HepG2 (cell line): ENCODE measurements at regions not wholly inside any gene's neighbourhood (a gene's known extent, or its start where the extent isn't known, plus 50 kb on each side); places are given as distances from the start of the nearest gene placed in this dataset.

Experiments used
- ATAC-seq: fragments of 200-7000 bp; cut with Tn5 transposase; 3 replicates; pipeline ENCODE4 v1.9.1; 2020; ENCODE audit warnings: mild to moderate bottlenecking, moderate library complexity
- BruUV-seq: library from RNA; stranded (reverse); fragments of 400-500 nt; replicated peaks from 2 replicates; lab custom pipeline; 2021; lab: Mats Ljungman, UMichigan
- CTCF ChIA-PET: fragments of 300-600 bp; formaldehyde crosslinking; extraction: SDS; loops from one replicate; lab custom pipeline; 2021; ENCODE audit warnings: low total read pairs, inconsistent platforms, low intra/inter-chr PET ratio; lab: Yijun Ruan, JAX
- POLR2A ChIA-PET: fragments of 350-600 bp; sonication (Branson Sonifier 250); formaldehyde crosslinking; loops from one replicate; lab custom pipeline; 2020; ENCODE audit warnings: antibody characterized with exemption, inconsistent platforms; lab: Yijun Ruan, JAX
- DNase-seq: peaks from one replicate; pipeline ENCODE4 v3.0.0-alpha.2; 2015; ENCODE audit warnings: low spot score
- FAIRE-seq: peaks from 3 replicates; lab custom pipeline; 2011; peaks lifted over from hg19 to GRCh38; lab: Jason Lieb, UNC
- H2AFZ ChIP-seq: one replicate; pipeline ENCODE4 v1.6.1; 2011; ENCODE audit warnings: low read length, inconsistent platforms
- H3K27ac ChIP-seq: fragments of 300-600 bp; 3 replicates; pipeline ENCODE4 v1.8.0; 2011; ENCODE audit warnings: mixed run types, mild to moderate bottlenecking, mixed read lengths, low read length, inconsistent platforms; ENCODE audit not compliant: insufficient read depth; ENCODE audit errors: extremely low read length
- H3K27me3 ChIP-seq, 2 experiments: fragments of 200-600 bp in 1 of 2; 2 replicates in 1 of 2; 3 replicates in 1 of 2; pipeline versions ENCODE4 v1.6.0 to v1.8.0; 2011; ENCODE audit warnings: low read length in 2 of 2, mild to moderate bottlenecking in 2 of 2, moderate library complexity in 2 of 2, inconsistent platforms in 1 of 2; ENCODE audit not compliant: insufficient read depth in 2 of 2, control insufficient read depth in 1 of 2
- H3K36me3 ChIP-seq, 2 experiments: fragments of 200-600 bp in 1 of 2; replicated peaks in 1 of 2; 2 replicates in 1 of 2; 3 replicates in 1 of 2; pipeline versions ENCODE4 v1.5.1 to v1.8.0; 2011; ENCODE audit warnings: low read length in 2 of 2, inconsistent platforms in 1 of 2; ENCODE audit not compliant: insufficient read depth in 2 of 2, control insufficient read depth in 1 of 2
- H3K4me1 ChIP-seq: 2 replicates; pipeline ENCODE4 v1.5.1; 2012; ENCODE audit warnings: low read length, inconsistent platforms; ENCODE audit not compliant: insufficient read depth
- H3K4me2 ChIP-seq: 2 replicates; pipeline ENCODE4 v1.6.0; 2011; ENCODE audit warnings: low read depth, low read length, inconsistent platforms
- H3K4me3 ChIP-seq, 3 experiments: fragments of 200-600 bp in 1 of 3; sonication (generic), shearing (Covaris generic) in 1 of 3; replicated peaks in 1 of 3; 2 replicates each; pipeline ENCODE4 v1.5.1; 2011 to 2016; ENCODE audit warnings: low read length in 3 of 3, inconsistent platforms in 2 of 3, low read depth in 2 of 3, mild to moderate bottlenecking in 2 of 3, control low read depth in 1 of 3, mixed read lengths in 1 of 3; ENCODE audit not compliant: insufficient read depth in 1 of 3
- H3K79me2 ChIP-seq: one replicate; pipeline ENCODE4 v1.6.1; 2011; ENCODE audit warnings: low read length, inconsistent platforms; ENCODE audit not compliant: insufficient read depth
- H3K9ac ChIP-seq: 2 replicates; pipeline ENCODE4 v1.6.0; 2011; ENCODE audit warnings: mild to moderate bottlenecking, low read depth, low read length, inconsistent platforms; ENCODE audit not compliant: insufficient read depth
- H3K9me3 ChIP-seq: 2 replicates; pipeline ENCODE4 v1.5.1; 2012; ENCODE audit warnings: mild to moderate bottlenecking, low read length
- H4K20me1 ChIP-seq: 2 replicates; pipeline ENCODE4 v1.6.0; 2011; ENCODE audit warnings: inconsistent platforms, mild to moderate bottlenecking, low read length, moderate library complexity; ENCODE audit not compliant: insufficient read depth
- CEBPB ChIP-seq: IDR thresholded peaks from 2 replicates; pipeline ENCODE4 v1.6.1; 2011; ENCODE audit warnings: low read depth, low read length, improper control_type of control experiment, borderline replicate concordance
- FOXK1 ChIP-seq: sonication (generic); formaldehyde crosslinking; IDR thresholded peaks from 2 replicates; pipeline ENCODE4 v1.4.0; 2020; ENCODE audit warnings: low read depth, missing genetic modification reagents, borderline replicate concordance
- NONO ChIP-seq, 2 experiments: fragments of 450-650 bp in 1 of 2; sonication (generic) in 1 of 2; formaldehyde crosslinking in 1 of 2; IDR thresholded peaks in 1 of 2; conservative IDR thresholded peaks in 1 of 2; 2 replicates each; pipeline versions ENCODE4 v1.6.1 to v1.8.0; 2017 to 2022; ENCODE audit warnings: mild to moderate bottlenecking in 1 of 2, missing genetic modification reagents in 1 of 2, moderate library complexity in 1 of 2
- ONECUT2 ChIP-seq: sonication (generic); formaldehyde crosslinking; IDR thresholded peaks from 2 replicates; pipeline ENCODE4 v1.4.0; 2020; ENCODE audit warnings: missing genetic modification reagents
- POLR2G ChIP-seq: fragments of 200-400 bp; formaldehyde crosslinking; IDR thresholded peaks from 2 replicates; pipeline ENCODE4 v1.6.1; 2018; ENCODE audit warnings: mild to moderate bottlenecking, low read depth, low read length, moderate library complexity
- RORA ChIP-seq: sonication (generic); formaldehyde crosslinking; IDR thresholded peaks from 2 replicates; pipeline ENCODE4 v1.5.0; 2020; ENCODE audit warnings: mild to moderate bottlenecking, missing genetic modification reagents, moderate library complexity
- TSC22D2 ChIP-seq: sonication (generic); formaldehyde crosslinking; IDR thresholded peaks from 2 replicates; pipeline ENCODE4 v1.5.1; 2020; ENCODE audit warnings: missing genetic modification reagents, mild to moderate bottlenecking, borderline replicate concordance
- ZBTB20 ChIP-seq: sonication (generic); formaldehyde crosslinking; IDR thresholded peaks from 2 replicates; pipeline ENCODE4 v1.8.1; 2023; ENCODE audit warnings: missing genetic modification reagents, low read depth, mild to moderate bottlenecking, borderline replicate concordance
- WGBS: methylation state at CpG from one replicate; pipeline ENCODE4 v1.1.6; 2017; ENCODE audit warnings: low lambda C conversion rate; 5-methylcytosine and 5-hydroxymethylcytosine counted together
- in situ Hi-C: cut with HindIII; loops from 2 replicates; pipeline ENCODE4 v1.10.0; 2017; ENCODE audit warnings: low pct_unique_long_range_greater_than_20kb; ENCODE audit not compliant: extremely low pct_ligation_motif_present
- intact Hi-C: fragments of 100-400 bp; cut with micrococcal nuclease; formaldehyde crosslinking; loops from one replicate; pipeline ENCODE4 v1.10.0; 2022; ENCODE audit not compliant: unreplicated experiment
- TF ChIP-seq, protein P1 (sequence below), 2 experiments: sonication (generic) in 1 of 2; formaldehyde crosslinking in 1 of 2; IDR thresholded peaks; 2 replicates each; pipeline versions ENCODE4 v1.4.0 to v1.6.1; 2018 to 2020; ENCODE audit warnings: missing genetic modification reagents in 2 of 2, borderline replicate concordance in 1 of 2, low read depth in 1 of 2, mild to moderate bottlenecking in 1 of 2, missing biosample characterization in 1 of 2
- TF ChIP-seq, protein P2 (sequence below): sonication (generic); formaldehyde crosslinking; IDR thresholded peaks from 2 replicates; pipeline ENCODE4 v1.8.0; 2022; ENCODE audit warnings: mild to moderate bottlenecking, missing genetic modification reagents; ENCODE audit not compliant: insufficient replicate concordance
- TF ChIP-seq, protein P3 (sequence below): sonication (generic); formaldehyde crosslinking; conservative IDR thresholded peaks from 2 replicates; pipeline ENCODE4 v1.8.0; 2022; ENCODE audit warnings: mild to moderate bottlenecking, moderate library complexity, missing genetic modification reagents
- TF ChIP-seq, protein P4 (sequence below): sonication (generic); formaldehyde crosslinking; IDR thresholded peaks from 2 replicates; pipeline ENCODE4 v1.4.0; 2020; ENCODE audit warnings: missing genetic modification reagents, borderline replicate concordance

DNA sequence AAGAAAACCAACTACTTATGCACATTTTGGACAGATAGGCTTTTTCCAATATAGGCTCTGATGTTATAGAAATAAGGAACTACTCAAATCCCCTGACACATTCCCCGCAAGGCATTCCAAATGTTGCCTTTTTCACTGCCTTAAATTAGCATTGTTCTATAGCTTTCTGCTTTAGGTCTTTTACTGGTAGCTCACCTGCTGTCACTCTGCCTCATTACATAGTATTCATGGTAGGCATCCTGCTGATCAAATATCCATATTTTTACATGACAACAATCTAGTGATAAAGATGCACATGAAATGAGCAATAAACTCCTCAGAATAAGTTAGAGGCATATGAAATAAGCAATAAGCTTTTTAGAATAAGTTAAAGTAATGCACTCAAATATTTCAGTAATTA lies 542.7 kb downstream of the FAM133A start (continued):
- TF ChIP-seq, protein P1, sequence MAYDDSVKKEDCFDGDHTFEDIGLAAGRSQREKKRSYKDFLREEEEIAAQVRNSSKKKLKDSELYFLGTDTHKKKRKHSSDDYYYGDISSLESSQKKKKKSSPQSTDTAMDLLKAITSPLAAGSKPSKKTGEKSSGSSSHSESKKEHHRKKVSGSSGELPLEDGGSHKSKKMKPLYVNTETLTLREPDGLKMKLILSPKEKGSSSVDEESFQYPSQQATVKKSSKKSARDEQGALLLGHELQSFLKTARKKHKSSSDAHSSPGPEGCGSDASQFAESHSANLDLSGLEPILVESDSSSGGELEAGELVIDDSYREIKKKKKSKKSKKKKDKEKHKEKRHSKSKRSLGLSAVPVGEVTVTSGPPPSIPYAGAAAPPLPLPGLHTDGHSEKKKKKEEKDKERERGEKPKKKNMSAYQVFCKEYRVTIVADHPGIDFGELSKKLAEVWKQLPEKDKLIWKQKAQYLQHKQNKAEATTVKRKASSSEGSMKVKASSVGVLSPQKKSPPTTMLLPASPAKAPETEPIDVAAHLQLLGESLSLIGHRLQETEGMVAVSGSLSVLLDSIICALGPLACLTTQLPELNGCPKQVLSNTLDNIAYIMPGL (CRISPR knock-in tag; IDR thresholded peaks at IDR 0.05; ENCODE audit: borderline replicate concordance in 1 of 2, low read depth in 1 of 2), result no peak

DNA sequence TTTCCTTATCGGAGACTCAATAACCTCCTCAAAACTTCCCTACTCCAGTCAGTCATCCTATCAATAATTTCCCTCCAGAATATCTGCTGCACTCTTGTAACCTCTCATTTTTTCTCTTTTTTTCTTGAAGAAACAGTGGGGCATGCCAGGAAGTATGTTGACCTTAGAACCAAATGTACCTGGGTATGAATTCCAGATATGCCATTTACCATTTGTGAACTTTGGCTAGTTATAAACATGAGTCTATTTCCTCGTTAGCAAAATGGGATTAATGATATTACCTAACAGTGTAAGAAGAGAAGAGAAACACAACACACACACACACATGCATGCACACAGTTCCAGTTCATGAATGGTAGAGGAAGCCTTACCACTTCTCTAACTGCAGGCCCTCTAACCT lies 578.2 kb downstream of the FAM133A start:
- no peaks in the 10 kb centered on the region for H3K9me3 ChIP-seq
- H3K4me3 ChIP-seq, result no peak overlapping the region
- no peak overlapping the region for H2AFZ ChIP-seq
- FAIRE-seq (no peak), ATAC-seq (no peak), DNase-seq (no peak)
- no peaks in the 10 kb centered on the region for H3K36me3 ChIP-seq
- H3K4me2 ChIP-seq, result no peak overlapping the region
- no peaks in the 10 kb centered on the region for H3K4me1 ChIP-seq
- 0% methylated on average over 2 of the region's 2 CpGs for WGBS
- H3K27me3 ChIP-seq, result no peaks in the 10 kb centered on the region
- in situ Hi-C loops, result no loop called here
- H3K79me2 ChIP-seq, result no peaks in the 10 kb centered on the region
- intact Hi-C loops, result no loop called here
- no peaks in the 10 kb centered on the region for H4K20me1 ChIP-seq
- H3K9ac ChIP-seq, result no peak overlapping the region
- CTCF ChIA-PET, result no interaction called here
- H3K27ac ChIP-seq, result no peak overlapping the region
- POLR2A ChIA-PET, result no interaction called here
- no TSS peak for BruUV-seq
- no peak for TF ChIP-seq ZBTB20 (CRISPR knock-in tag)
- no peak for TF ChIP-seq FOXK1 (CRISPR knock-in tag)
- TF ChIP-seq, protein P2, sequence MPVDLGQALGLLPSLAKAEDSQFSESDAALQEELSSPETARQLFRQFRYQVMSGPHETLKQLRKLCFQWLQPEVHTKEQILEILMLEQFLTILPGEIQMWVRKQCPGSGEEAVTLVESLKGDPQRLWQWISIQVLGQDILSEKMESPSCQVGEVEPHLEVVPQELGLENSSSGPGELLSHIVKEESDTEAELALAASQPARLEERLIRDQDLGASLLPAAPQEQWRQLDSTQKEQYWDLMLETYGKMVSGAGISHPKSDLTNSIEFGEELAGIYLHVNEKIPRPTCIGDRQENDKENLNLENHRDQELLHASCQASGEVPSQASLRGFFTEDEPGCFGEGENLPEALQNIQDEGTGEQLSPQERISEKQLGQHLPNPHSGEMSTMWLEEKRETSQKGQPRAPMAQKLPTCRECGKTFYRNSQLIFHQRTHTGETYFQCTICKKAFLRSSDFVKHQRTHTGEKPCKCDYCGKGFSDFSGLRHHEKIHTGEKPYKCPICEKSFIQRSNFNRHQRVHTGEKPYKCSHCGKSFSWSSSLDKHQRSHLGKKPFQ, result no peak
- TF ChIP-seq, protein P3, sequence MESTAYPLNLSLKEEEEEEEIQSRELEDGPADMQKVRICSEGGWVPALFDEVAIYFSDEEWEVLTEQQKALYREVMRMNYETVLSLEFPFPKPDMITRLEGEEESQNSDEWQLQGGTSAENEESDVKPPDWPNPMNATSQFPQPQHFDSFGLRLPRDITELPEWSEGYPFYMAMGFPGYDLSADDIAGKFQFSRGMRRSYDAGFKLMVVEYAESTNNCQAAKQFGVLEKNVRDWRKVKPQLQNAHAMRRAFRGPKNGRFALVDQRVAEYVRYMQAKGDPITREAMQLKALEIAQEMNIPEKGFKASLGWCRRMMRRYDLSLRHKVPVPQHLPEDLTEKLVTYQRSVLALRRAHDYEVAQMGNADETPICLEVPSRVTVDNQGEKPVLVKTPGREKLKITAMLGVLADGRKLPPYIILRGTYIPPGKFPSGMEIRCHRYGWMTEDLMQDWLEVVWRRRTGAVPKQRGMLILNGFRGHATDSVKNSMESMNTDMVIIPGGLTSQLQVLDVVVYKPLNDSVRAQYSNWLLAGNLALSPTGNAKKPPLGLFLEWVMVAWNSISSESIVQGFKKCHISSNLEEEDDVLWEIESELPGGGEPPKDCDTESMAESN (CRISPR knock-in tag), result no peak
- no peak for TF ChIP-seq POLR2G
- TF ChIP-seq CEBPB, result no peak
- TF ChIP-seq RORA (CRISPR knock-in tag), result no peak
- no peak for TF ChIP-seq NONO (IDR thresholded peaks at IDR 0.05)
- no peak for TF ChIP-seq NONO (CRISPR knock-in tag; conservative IDR thresholded peaks at IDR 0.05)
- TF ChIP-seq, protein P4, sequence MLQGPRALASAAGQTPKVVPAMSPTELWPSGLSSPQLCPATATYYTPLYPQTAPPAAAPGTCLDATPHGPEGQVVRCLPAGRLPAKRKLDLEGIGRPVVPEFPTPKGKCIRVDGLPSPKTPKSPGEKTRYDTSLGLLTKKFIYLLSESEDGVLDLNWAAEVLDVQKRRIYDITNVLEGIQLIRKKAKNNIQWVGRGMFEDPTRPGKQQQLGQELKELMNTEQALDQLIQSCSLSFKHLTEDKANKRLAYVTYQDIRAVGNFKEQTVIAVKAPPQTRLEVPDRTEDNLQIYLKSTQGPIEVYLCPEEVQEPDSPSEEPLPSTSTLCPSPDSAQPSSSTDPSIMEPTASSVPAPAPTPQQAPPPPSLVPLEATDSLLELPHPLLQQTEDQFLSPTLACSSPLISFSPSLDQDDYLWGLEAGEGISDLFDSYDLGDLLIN, result no peak
- no peak for TF ChIP-seq TSC22D2 (CRISPR knock-in tag)
- TF ChIP-seq ONECUT2 (CRISPR knock-in tag), result no peak
